ENCODE measurements at regions not wholly inside any gene's neighbourhood (a gene's known extent, or its start where the extent isn't known, plus 50 kb on each side); places are given as distances from the start of the nearest gene placed in this dataset.

DNA sequence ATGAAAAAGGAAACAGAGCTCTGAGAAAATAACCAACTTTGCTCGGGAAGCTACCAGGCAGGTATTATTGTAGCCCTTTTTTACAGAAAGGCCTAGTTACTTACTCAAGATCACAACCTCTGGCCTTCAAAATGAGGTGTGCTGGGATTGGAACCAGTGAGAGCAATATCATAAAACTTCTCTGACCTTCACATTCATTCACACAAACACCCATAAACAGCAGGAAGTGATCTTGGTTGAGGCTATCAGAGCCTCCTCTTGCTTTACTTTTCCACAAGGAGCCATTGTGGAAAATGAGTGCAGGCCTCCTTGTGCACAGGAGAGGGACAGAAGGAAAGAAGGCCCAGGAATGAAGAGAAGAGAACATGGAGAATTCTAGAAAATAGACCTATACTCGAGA is 204.5 kb upstream of the NPVF start:
- WGBS, 2 experiments: 97 to 100% methylated on average over 2 of the region's 2 CpGs
- H3K4me3 ChIP-seq (ENCODE audit: insufficient read depth, low read depth, low read length): no peak overlapping the region
- no peak overlapping the region for H3K27ac ChIP-seq (ENCODE audit: insufficient read depth, low read depth, low read length, poor library complexity, severe bottlenecking)
- H3K27me3 ChIP-seq (ENCODE audit: control insufficient read depth, insufficient read depth, low read length, poor library complexity, severe bottlenecking): no peaks in the 10 kb centered on the region
- H3K9me3 ChIP-seq (ENCODE audit: control insufficient read depth, low read length): no peaks in the 10 kb centered on the region
- no peaks in the 10 kb centered on the region for H3K4me1 ChIP-seq (ENCODE audit: control insufficient read depth, insufficient read depth, low read length)
- H3K36me3 ChIP-seq (ENCODE audit: control insufficient read depth, insufficient read depth, low read length): no peaks in the 10 kb centered on the region

GRCh38 chr7:25436413-25436812 is 208.1 kb upstream of the NPVF start:
- no peaks in the 10 kb centered on the region for H3K36me3 ChIP-seq (ENCODE audit: control insufficient read depth, insufficient read depth, low read length)
- WGBS, 2 experiments: 79 to 94% methylated on average over 2 to 3 of the region's 3 CpGs
- no peak overlapping the region for H3K4me3 ChIP-seq (ENCODE audit: insufficient read depth, low read depth, low read length)
- no peaks in the 10 kb centered on the region for H3K9me3 ChIP-seq (ENCODE audit: control insufficient read depth, low read length)
- H3K27ac ChIP-seq (ENCODE audit: insufficient read depth, low read depth, low read length, poor library complexity, severe bottlenecking): no peak overlapping the region
- no peaks in the 10 kb centered on the region for H3K27me3 ChIP-seq (ENCODE audit: control insufficient read depth, insufficient read depth, low read length, poor library complexity, severe bottlenecking)
- H3K4me1 ChIP-seq (ENCODE audit: control insufficient read depth, insufficient read depth, low read length): no peaks in the 10 kb centered on the region

GRCh38 chr7:25437308-25437707 is 209.0 kb upstream of the NPVF start:
- no peak overlapping the region for H3K27ac ChIP-seq (ENCODE audit: insufficient read depth, low read depth, low read length, poor library complexity, severe bottlenecking)
- no peaks in the 10 kb centered on the region for H3K4me1 ChIP-seq (ENCODE audit: control insufficient read depth, insufficient read depth, low read length)
- H3K27me3 ChIP-seq (ENCODE audit: control insufficient read depth, insufficient read depth, low read length, poor library complexity, severe bottlenecking): no peaks in the 10 kb centered on the region
- no peak overlapping the region for H3K4me3 ChIP-seq (ENCODE audit: insufficient read depth, low read depth, low read length)
- no peaks in the 10 kb centered on the region for H3K9me3 ChIP-seq (ENCODE audit: control insufficient read depth, low read length)
- H3K36me3 ChIP-seq (ENCODE audit: control insufficient read depth, insufficient read depth, low read length): no peaks in the 10 kb centered on the region

DNA sequence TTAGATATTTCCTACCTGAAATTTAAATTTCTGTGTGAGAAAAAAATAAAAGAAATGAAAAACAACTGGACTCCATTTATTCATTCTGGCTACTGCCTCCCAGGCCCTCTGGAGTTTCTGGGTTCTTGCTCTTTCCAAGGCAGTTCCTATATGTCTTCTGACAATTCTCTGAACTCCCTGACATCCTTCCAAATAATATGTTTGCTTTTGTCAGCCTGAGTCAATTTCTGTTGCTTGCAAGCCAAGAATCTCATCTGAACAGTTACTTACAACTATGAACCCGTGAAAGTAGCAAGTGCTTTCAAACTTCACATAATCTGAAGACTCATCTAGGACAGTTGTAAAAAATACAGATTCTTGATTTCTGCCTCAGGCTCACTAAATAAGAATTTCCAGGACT is 216.7 kb upstream of the NPVF start:
- Histone ChIP-seq H3K4me1 (ENCODE audit: control insufficient read depth, insufficient read depth, low read length) (no peaks in the 10 kb centered on the region), H3K9me3 (ENCODE audit: control insufficient read depth, low read length) (no peaks in the 10 kb centered on the region), H3K27ac (ENCODE audit: insufficient read depth, low read depth, low read length, poor library complexity, severe bottlenecking) (no peak overlapping the region), H3K4me3 (ENCODE audit: insufficient read depth, low read depth, low read length) (no peak overlapping the region), H3K36me3 (ENCODE audit: control insufficient read depth, insufficient read depth, low read length) (no peaks in the 10 kb centered on the region), H3K27me3 (ENCODE audit: control insufficient read depth, insufficient read depth, low read length, poor library complexity, severe bottlenecking) (no peaks in the 10 kb centered on the region)
- 90 to 91% methylated on average over 1 of the region's 1 CpG for WGBS, 2 experiments

DNA sequence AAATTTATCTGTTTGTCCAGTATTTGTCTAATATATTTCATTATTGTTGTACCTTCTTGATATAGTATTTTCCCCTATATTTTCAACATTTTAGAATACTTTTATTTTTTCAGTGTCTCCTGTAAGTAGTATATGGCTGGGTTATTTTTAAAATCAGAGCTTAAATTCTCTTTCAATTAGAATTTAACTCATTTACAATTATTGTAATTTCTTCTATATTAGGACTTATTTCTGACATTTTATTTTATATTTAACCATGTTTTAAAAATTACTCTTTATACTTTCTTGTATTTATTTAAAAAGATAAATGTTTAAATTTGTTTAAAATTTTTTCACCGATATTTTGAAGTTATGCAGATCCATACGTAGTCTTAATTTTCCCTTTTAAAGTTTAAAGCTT is 220.0 kb upstream of the NPVF start:
- no peaks in the 10 kb centered on the region for H3K9me3 ChIP-seq (ENCODE audit: control insufficient read depth, low read length)
- no peak overlapping the region for H3K4me3 ChIP-seq (ENCODE audit: insufficient read depth, low read depth, low read length)
- no peaks in the 10 kb centered on the region for H3K4me1 ChIP-seq (ENCODE audit: control insufficient read depth, insufficient read depth, low read length)
- no peaks in the 10 kb centered on the region for H3K27me3 ChIP-seq (ENCODE audit: control insufficient read depth, insufficient read depth, low read length, poor library complexity, severe bottlenecking)
- H3K36me3 ChIP-seq (ENCODE audit: control insufficient read depth, insufficient read depth, low read length): no peaks in the 10 kb centered on the region
- WGBS, 2 experiments: 95 to 100% methylated on average over 2 of the region's 2 CpGs
- H3K27ac ChIP-seq (ENCODE audit: insufficient read depth, low read depth, low read length, poor library complexity, severe bottlenecking): no peak overlapping the region

DNA sequence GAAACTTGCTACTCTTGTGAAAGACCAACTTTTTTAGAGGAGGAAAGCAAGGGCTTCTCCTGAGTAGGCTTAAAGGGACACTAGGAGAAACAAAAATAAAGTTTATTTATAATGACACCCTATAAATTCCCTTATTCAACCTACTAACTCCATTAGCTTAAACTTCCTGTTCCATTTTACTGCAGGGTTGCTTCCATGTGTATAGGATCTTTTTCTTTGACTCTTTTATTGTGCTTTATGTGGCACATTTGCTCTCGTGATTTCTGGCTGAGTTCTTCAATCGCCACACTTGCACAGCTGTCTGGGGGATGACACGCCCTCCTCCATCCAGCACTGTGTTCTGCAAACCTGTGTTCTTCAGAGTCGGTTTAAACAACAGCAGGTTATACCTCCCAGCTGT is 225.7 kb upstream of the NPVF start:
- Histone ChIP-seq H3K27ac (ENCODE audit: insufficient read depth, low read depth, low read length, poor library complexity, severe bottlenecking) (no peak overlapping the region), H3K4me3 (ENCODE audit: insufficient read depth, low read depth, low read length) (no peak overlapping the region), H3K27me3 (ENCODE audit: control insufficient read depth, insufficient read depth, low read length, poor library complexity, severe bottlenecking) (no peaks in the 10 kb centered on the region), H3K36me3 (ENCODE audit: control insufficient read depth, insufficient read depth, low read length) (no peaks in the 10 kb centered on the region), H3K4me1 (ENCODE audit: control insufficient read depth, insufficient read depth, low read length) (no peaks in the 10 kb centered on the region), H3K9me3 (ENCODE audit: control insufficient read depth, low read length) (no peaks in the 10 kb centered on the region)
- 91 to 94% methylated on average over 4 of the region's 4 CpGs for WGBS, 2 experiments

DNA sequence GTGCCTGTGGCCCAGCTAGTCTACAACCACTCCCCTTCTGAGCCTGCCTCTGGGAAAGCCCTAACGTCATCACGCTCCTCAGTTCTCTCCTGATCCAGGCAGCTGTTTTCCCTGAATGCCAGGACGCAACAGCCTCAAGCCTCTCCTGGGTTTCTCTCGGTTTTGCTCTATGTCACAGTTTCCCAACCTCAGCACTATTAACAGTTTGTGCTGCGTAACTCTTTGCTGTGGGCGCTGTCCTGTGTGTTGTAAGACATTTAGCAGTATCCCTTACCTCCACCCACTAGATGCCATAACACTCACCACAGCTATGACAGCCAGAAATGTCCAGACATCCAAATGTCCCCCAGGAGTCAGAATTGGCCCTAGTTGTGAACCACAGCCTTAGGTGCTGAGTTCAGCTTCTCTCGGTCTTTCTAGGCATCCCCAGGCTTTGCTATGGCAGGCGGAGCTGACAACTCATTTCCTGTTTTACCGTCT is 226.3 kb upstream of the NPVF start:
- H3K4me1 ChIP-seq (ENCODE audit: control insufficient read depth, insufficient read depth, low read length): no peaks in the 10 kb centered on the region
- no peaks in the 10 kb centered on the region for H3K9me3 ChIP-seq (ENCODE audit: control insufficient read depth, low read length)
- 91 to 93% methylated on average over 9 of the region's 9 CpGs for WGBS, 2 experiments
- H3K27me3 ChIP-seq (ENCODE audit: control insufficient read depth, insufficient read depth, low read length, poor library complexity, severe bottlenecking): no peaks in the 10 kb centered on the region
- no peak overlapping the region for H3K27ac ChIP-seq (ENCODE audit: insufficient read depth, low read depth, low read length, poor library complexity, severe bottlenecking)
- no peaks in the 10 kb centered on the region for H3K36me3 ChIP-seq (ENCODE audit: control insufficient read depth, insufficient read depth, low read length)
- no peak overlapping the region for H3K4me3 ChIP-seq (ENCODE audit: insufficient read depth, low read depth, low read length)

- Histone ChIP-seq H3K27me3 (ENCODE audit: control insufficient read depth, insufficient read depth, low read length, poor library complexity, severe bottlenecking) (no peaks in the 10 kb centered on the region), H3K36me3 (ENCODE audit: control insufficient read depth, insufficient read depth, low read length) (no peaks in the 10 kb centered on the region), H3K4me3 (ENCODE audit: insufficient read depth, low read depth, low read length) (no peak overlapping the region), H3K27ac (ENCODE audit: insufficient read depth, low read depth, low read length, poor library complexity, severe bottlenecking) (no peak overlapping the region), H3K9me3 (ENCODE audit: control insufficient read depth, low read length) (no peaks in the 10 kb centered on the region), H3K4me1 (ENCODE audit: control insufficient read depth, insufficient read depth, low read length) (no peaks in the 10 kb centered on the region)
- WGBS, 2 experiments: 93 to 95% methylated on average over 9 to 10 of the region's 10 CpGs
These were observed 227.5 kb upstream of the NPVF start for GRCh38 chr7:25455683-25456251.

GRCh38 chr7:25456467-25457171 is 228.3 kb upstream of the NPVF start:
- Histone ChIP-seq H3K36me3 (ENCODE audit: control insufficient read depth, insufficient read depth, low read length) (no peaks in the 10 kb centered on the region), H3K4me3 (ENCODE audit: insufficient read depth, low read depth, low read length) (no peak overlapping the region), H3K27me3 (ENCODE audit: control insufficient read depth, insufficient read depth, low read length, poor library complexity, severe bottlenecking) (no peaks in the 10 kb centered on the region), H3K27ac (ENCODE audit: insufficient read depth, low read depth, low read length, poor library complexity, severe bottlenecking) (no peak overlapping the region), H3K9me3 (ENCODE audit: control insufficient read depth, low read length) (no peaks in the 10 kb centered on the region), H3K4me1 (ENCODE audit: control insufficient read depth, insufficient read depth, low read length) (no peaks in the 10 kb centered on the region)
- WGBS, 2 experiments: 85 to 92% methylated on average over 8 of the region's 8 CpGs

- Histone ChIP-seq H3K4me1 (ENCODE audit: control insufficient read depth, insufficient read depth, low read length) (no peaks in the 10 kb centered on the region), H3K27me3 (ENCODE audit: control insufficient read depth, insufficient read depth, low read length, poor library complexity, severe bottlenecking) (no peaks in the 10 kb centered on the region), H3K36me3 (ENCODE audit: control insufficient read depth, insufficient read depth, low read length) (no peaks in the 10 kb centered on the region), H3K4me3 (ENCODE audit: insufficient read depth, low read depth, low read length) (no peak overlapping the region), H3K9me3 (ENCODE audit: control insufficient read depth, low read length) (no peaks in the 10 kb centered on the region), H3K27ac (ENCODE audit: insufficient read depth, low read depth, low read length, poor library complexity, severe bottlenecking) (no peak overlapping the region)
These were observed 230.8 kb upstream of the NPVF start for GRCh38 chr7:25459057-25459456.
